ENCODE measurements at regions not wholly inside any gene's neighbourhood (a gene's known extent, or its start where the extent isn't known, plus 50 kb on each side); places are given as distances from the start of the nearest gene placed in this dataset.

GRCh38 chr12:107586256-107586970 is 99.2 kb upstream of the PWP1 start:
- TF ChIP-seq CTCF (IDR thresholded peaks at IDR 0.05): no peak
- DNase-seq (ENCODE audit: low spot score): no peak
- H3K27ac ChIP-seq: no peak overlapping the region
- no peak overlapping the region for H3K4me3 ChIP-seq

GRCh38 chr12:107590413-107590812 is 95.2 kb upstream of the PWP1 start:
- no peak for DNase-seq (ENCODE audit: low spot score)
- no peak for TF ChIP-seq CTCF (IDR thresholded peaks at IDR 0.05)
- H3K27ac ChIP-seq: no peak overlapping the region

DNA sequence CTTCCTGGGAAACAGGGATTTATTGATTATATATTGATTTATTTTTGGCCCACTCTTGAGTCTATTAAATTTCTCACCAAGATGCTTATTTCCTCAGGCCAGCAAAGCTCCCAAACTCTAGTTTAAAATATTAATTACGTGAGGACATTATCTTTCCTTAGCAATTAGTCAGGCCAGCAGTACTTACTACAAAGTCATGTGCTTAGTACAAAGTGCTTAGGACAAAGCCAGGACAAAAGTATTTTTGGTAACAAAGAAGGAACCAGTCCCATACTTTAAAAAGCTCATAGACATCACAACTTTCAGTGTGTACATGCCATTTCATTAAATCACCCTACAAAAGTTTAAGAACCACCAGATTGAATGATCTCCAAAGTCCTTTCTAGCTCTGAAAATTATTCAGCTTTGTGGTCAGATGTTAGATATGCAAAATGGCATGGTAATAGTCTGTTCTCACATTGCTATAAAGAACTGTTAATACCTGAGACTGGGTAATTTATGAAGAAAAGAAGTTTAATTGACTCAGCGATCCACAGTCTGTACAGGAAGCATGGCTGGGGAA is 94.7 kb upstream of the PWP1 start:
- Histone ChIP-seq H3K27ac (no peak overlapping the region), H3K4me3 (no peak overlapping the region)
- TF ChIP-seq CTCF (IDR thresholded peaks at IDR 0.05): no peak
- no peak for DNase-seq (ENCODE audit: low spot score)

More at GRCh38 chr12:107590413-107590812, 95.2 kb upstream of the PWP1 start:
- H3K4me3 ChIP-seq: no peak overlapping the region

DNA sequence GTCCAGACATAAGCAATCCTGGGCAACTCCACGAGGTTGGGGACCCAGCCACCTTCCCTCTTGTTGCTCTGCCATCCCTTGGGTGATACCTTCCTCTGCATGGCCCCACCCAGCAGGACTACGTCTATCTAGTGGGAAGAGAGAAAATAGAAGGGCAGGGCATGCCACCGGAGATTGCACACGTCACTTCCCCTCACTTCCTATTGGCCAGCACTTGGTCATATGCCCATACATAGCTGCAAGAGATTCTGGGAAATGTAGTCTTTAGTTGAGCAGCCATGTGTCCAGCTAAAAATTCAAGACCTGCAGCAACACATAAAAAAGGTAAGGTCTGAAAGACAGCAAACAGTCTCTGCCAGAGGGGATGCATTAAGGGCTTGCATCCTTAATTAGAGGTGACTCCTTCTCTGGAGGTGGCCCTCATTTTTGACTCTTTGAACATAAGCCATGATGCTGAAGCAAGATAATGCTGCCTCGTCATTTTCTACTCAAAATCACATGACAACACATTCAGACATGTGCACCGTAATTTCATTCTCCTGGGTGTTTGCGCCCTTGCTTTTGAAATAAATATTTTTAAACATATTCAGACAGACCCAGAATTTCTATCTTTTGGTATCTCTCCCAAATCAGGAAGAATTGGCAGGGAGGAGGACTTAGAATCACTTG is 91.8 kb upstream of the PWP1 start:
- TF ChIP-seq CTCF (IDR thresholded peaks at IDR 0.05): no peak
- no peak for DNase-seq (ENCODE audit: low spot score)
- H3K27ac ChIP-seq: no peak overlapping the region
- H3K4me3 ChIP-seq: no peak overlapping the region

DNA sequence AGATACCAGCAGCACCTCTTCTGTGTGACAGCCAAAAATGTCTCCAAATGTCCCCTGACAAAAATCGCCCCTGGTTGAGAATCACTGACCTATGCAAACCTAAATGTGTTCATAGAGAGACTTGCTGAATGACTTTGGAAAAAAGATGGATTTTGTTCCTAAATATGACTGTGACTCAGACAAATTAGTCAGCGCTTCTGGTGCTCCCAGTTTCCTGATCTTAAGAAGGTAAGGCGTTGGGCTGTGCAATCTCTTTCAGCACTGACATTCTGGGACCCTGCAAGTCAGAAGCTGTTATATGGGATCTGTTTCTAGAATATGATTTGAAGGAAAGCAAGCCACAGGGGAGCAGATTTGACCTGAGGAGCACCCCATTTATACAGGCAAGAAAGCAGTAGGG is 90.6 kb upstream of the PWP1 start:
- Histone ChIP-seq H3K27ac (no peak overlapping the region), H3K4me3 (no peak overlapping the region)
- DNase-seq (ENCODE audit: low spot score): no peak
- TF ChIP-seq CTCF (IDR thresholded peaks at IDR 0.05): no peak

DNA sequence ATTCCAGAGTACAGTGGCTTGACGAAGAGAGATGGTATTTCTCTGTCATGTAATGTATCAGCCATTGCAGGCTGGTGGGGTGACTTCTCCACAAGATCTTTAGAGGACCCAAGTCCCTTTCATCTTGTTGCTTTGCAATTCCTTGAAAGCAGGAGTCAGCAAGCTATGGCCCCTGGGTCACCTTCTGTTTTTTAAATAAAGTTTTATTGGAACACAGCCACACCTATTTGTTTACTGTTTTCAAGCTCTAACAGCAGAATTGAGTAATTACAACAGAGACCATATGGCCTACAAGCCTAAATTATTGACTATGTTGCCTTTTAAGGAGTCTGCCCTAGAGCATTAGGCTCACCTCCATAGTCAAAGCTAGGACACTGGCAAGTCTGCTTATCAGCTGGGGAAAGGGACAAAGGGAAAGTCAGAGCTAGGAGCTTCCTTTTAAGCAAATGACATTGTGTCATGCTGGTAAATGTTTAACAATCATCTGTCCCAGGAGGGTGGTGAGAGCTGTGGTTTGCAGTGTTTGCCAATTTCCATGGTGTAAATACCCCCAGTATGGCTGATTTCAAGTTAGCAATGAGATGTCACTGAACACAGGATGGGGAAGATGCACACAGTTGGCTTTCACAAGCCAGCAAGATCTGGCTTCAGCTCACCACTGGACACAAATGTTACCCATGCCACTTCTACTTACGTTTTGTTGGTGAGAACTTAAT is 87.7 kb upstream of the PWP1 start:
- Histone ChIP-seq H3K4me3 (no peak overlapping the region), H3K27ac (no peak overlapping the region)
- TF ChIP-seq CTCF (IDR thresholded peaks at IDR 0.05): no peak
- no peak for DNase-seq (ENCODE audit: low spot score)
